HG02588 (cell line): ENCODE measurements at regions not wholly inside any gene's neighbourhood (a gene's known extent, or its start where the extent isn't known, plus 50 kb on each side); places are given as distances from the start of the nearest gene placed in this dataset.
"Not testable (repeated sequence)": the region's sequence is repeated elsewhere in the genome, so short reads cannot be mapped to it uniquely, and the experiment has no call there.

Experiments
- ATAC-seq: cut with Tn5 transposase; IDR thresholded peaks from one replicate; pipeline ENCODE4 v1.9.1; 2021; ENCODE audit warnings: mild to moderate bottlenecking, moderate library complexity; ENCODE audit not compliant: unreplicated experiment

DNA sequence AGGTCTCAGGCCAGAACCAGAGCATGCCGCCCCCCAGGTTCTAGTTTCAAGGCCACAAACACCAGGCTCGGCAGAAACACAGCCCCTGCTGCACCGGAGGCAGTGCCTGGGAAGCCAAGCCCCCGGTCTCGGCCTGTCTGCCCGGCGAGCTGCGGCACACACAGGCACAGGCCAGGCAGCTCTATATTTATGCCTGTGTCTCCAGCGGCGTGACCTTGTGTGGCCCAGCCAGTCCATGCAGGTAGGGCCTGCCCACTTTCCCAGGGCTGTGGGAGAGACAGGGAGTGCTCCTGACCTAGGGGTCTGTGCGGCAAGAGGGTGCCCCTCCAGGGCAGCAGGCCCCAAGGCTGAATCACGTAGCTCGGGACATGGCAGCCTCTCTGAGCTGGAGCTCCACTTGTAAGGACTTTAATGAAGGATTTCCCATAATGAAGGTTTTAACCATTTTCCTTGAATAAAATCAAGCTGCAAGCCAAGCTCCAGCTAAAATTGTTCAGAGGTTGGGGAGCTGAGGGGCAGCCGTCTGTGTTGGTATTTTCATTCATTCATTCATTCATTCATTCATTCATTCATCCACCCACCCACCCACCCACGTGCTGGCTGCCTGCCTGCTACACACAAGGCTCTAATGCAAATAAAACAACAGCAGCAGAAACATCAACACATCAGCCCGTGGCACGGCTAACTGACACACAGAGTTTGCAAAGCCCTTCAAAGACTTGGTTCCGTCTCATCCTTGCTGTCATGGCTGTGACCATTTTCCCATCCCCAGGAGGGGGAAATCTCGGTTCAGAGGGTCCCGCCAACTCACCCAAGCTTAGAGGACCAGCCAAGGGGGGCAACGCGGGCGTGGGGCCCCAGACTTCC, 92.0 kb downstream of the RFLNA start:
- ATAC-seq, result no peak

DNA sequence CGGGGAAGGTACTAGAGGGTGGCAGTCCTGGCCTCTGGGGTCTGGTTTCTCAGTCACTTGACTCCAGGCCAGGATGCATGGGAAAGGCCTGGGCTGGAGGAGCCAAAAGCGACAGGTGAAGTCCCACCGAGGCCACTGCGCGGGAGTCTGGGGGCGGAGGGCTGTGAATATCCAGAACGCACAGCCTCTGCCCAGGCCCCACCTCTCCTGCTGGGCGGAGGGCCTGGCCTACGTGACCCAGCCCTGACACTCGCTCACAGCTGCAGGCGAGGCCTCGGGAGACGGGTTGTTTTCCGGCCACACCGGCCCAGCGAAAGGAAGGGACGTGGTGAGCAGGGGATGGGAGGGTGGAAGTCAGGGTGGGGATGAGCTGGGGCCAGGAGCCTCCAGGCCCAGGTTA, 91.2 kb downstream of the RFLNA start:
- ATAC-seq, result no peak

DNA sequence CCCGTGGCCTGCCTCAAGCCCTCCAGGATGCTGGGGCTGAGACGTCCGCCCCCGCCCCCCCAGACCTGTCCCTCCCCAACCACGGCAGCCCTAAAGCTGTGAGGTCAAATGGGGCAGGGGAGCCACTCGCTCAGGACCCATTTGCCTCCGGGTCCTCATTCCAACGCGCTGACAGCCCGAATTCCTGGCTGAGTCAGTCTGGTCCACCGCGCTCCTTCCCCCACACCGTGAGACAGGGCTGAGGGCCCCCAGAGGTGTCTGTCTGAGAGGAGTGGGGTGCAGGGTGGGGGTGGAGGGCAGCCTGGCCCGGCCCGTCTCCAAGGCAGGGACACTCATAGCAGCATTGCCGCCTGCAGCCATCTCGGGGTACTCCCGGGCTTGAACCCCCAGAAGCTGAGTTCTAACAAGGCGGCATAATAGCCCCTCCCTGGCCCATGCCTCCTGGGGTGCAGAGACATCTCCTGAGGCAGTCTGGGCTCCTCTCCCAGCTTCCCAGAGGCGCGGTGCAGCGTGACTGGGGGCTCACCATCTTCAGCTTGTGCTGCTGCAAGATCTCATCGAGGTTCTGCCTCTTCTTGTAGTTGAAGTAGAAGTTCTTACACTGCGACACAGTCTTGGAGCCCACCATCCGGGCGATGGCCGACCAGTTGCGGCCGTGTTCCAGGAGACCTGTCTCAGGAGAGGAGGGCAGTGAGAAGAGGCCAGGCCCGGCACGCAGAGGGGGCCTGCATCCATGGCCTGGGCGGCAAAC, 90.5 kb downstream of the RFLNA start:
- no peak for ATAC-seq

DNA sequence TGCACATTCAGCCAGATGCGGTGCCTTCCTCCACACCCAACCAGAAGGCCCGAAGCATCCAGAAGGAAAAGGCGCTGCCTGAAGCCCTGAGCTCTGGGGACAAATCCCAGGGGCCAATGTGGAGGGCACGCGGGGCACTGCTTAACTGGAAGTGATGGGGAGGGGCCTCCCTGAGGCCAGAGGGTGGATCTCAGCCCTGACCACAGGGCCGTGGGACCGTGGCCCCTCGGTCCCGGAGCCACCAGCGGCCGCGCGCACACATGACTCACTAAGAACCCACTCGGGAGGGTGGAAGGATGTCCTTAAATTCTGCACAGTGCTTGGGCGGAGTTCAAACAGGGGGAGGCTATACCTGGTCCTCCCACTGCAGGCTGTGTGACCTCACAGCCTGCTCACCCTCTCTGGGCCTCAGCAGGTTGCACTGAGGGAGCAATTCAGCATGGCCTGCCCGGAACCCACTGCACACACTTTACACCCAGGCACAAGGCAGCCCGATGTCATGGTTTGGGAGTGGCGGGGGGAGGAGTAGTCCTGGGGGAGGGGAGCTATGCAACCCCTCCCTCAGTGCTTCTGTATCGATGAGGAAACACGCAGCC, 89.5 kb downstream of the RFLNA start:
- no peak for ATAC-seq

DNA sequence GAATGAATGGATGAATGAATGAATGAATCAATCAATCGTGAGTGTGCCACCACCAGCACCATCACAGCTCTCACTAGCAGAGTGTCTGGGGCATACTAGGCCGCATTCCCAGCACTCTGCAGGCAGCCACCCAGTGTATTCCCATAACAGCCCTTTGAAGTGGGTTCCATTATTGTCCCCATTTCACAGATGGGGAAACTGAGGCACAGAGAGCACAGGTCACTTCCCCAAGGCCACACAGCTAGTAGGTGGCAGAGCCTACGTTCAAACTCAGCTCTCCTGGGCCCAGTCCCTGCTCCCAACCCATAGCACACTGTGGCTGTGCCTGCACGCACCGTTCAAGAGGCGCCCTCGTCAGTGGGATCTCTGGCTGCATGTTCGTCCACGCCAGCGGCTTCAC, 88.1 kb downstream of the RFLNA start:
- ATAC-seq, result no peak

DNA sequence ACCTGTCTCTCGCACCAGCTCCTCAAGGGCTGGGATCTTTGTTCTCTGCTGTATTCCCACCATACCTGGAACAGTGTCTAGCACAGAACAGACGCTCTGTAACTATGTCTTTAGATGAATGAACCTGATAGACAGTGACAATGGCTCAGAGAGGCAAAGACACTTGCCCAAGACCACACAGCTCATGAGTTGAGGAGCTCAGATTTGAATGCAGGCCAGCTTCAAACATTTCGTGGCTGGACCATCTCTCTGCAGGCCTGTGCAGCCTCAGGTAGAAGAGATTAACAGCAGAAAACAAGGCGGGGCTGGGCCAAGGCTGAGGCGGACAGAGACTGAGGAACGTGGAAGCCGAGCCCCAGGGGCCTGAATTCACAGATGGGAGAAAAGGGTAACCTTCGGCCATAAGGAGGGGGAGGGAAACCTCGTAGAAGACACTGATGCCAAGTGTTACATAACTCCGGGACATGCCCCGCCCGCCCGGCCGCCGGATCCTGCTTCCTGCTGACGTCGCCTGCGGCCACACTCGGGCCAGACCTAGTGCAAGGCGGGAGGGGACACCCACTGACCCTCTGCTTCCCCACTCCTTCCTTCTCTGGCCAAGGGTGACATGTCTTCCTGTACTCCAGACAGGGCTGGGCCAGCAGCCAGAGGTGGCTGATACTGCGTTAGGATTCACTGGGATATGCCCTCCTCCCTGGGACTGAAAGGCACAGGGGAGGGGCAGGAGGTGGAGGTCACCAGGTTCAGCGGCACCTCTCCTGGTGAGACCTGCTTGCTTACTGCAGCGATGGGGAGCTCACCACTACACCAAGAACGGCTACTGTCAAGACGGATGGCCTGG, 86.8 kb downstream of the RFLNA start:
- ATAC-seq, result no peak

DNA sequence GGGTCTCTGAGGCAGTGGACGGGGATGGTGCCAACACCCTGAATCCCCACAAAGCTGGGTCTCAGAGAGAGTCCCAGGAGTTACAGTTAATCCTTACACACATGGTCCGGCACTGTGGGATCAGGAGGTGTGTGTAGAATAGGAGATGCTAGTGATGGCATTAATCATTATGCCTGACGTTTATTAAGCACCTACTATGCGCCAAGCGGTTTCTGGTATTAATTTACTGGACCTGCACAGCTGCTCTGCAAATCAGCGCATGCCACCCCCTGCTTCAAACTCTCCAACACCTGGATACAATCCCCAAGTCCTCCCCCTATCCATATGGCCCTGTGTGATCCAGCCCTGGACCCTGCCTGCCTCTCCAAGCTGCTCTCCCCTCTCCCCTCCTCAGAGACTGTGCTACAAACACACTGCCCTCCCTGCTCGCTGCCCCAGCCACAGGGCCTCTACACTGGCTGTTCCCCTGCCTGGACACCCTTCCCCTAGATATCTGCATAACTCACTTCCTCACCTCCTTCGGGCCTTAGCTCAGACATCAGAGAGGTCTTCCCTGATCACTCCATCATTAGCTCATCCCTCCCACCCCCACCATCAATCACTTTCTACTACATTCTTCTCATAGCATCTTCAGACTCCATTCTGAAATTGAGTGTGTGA, 86.0 kb downstream of the RFLNA start:
- ATAC-seq, result no peak

DNA sequence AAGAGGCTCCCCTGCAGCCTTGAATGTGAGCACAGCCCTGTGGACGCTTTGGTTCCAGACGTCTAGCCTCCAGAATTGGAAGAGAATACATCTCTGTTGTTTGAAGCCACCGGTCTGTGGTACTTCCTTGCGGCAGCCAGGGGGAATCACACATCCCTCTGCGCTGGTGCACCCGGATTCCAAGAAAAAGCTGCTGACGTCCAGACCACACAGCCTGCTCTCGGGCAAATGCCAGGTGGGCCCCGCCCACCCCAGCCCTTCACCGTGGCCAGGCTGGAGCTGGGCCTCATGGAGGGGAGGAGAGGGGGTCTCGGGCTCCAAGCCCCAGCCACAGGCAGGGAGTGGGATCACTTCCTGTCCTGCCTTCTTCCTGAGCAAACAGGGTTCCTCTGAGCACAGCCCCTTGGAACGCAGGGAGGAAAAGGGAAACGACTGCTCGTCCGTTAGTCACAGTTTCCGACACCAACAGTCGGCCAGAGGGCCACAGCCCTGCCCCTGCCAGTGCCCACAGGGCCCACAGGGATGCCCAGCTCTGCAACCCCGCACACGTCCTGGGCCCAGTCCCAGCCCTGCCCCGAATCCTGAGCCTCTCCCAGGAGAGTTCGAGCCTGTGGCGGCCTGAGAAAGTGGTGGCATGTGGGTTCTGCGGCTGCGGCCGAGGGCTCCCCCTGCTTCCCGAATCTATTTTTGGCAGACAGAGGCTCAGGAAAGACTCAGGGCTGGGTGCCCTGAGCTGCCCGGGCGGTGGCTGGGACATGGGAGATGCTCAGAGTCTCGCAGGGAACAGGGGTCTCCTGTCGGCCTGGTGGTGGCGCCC, 85.3 kb downstream of the RFLNA start:
- ATAC-seq, result no peak

DNA sequence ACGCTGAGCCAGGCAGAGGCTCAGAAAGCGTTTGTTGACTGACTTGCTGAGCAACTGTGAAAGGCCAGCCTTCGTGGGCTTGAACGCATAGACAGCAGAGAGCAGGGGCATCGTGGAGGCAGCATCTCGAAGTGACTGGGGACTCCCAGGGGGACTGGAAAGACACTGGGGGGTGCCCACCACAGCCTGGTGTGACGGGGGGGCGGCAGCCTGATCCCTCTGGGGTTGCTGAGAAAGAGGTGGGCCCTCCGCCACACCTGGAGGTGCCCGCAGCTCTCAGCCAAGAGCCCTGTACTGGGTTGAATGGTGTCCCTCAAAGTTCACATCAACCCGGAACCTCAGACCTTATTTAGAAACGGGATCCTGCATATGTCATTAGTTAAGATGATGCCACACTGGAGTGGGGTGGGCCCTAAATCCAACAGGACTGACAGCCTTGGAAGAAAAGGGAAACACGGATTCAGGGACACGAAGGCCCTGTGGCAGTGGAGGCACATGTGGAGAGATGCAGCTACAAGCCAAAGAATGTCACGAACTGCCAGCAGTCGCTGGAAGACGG, 84.6 kb downstream of the RFLNA start:
- ATAC-seq, result no peak

DNA sequence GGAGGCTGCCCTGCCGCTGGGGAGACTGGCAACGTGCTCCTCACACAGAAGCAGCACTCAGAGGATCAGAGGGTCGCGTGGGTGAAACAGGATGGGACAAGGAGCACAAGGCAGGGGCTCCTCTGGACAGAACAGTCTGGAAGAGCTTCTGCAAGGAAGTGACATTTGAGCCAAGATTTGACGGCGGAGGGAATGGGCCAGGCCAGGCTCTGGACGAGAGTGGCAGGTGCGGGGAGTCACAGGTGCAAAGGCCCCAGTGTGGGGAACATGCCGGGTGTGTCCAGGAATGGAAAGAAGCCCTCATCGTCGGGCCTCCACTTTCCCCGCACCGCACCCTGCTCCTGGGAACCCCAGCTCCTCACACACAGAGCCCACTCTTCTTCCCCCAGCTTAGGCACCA, 84.0 kb downstream of the RFLNA start:
- no peak for ATAC-seq

DNA sequence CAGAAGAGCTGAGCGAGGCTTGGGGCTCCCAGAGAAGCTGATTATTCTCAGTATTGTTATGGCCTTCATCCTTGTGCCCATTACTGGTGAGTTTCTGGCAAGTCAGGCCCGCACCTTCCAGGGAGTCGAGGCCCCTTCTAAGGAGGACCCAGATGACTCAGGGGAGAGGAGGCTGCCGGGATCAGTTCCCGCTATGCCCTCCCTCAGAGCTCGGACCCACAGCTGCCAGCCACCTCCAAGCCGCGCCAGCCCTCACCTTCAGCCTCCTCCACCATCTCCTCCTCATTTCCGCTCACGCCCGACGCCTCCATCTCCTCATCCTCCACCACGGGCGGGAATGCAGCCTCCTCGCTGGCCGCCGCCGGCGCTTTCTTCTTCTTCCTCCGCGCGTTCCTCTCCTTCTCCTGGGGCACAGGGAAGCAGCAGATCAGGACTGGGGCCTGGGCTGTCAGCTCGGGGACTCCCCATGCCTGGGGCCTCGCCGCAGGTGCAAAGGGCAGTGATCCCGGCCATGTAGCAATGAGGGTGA, 83.2 kb downstream of the RFLNA start:
- ATAC-seq, result no peak

DNA sequence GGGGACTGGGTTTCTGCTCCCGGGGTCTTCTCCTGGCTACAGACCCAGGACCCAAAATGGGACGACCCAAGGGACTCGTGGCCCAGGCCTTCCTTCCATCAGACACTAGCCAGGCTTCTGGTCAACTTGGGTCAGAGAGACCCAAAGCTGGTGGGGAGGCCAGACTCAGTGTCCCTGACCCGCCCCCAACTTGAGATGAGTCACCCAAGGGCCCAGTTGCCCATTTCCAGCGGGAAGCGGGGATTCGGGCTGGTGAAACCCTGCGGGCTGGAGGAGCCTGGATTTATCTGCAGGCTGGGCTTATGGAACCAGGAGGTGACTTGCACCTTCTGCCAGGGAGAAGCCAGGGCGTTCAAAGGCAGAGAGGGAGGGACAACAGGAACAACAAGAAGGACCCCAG, 81.5 kb downstream of the RFLNA start:
- ATAC-seq, result no peak

DNA sequence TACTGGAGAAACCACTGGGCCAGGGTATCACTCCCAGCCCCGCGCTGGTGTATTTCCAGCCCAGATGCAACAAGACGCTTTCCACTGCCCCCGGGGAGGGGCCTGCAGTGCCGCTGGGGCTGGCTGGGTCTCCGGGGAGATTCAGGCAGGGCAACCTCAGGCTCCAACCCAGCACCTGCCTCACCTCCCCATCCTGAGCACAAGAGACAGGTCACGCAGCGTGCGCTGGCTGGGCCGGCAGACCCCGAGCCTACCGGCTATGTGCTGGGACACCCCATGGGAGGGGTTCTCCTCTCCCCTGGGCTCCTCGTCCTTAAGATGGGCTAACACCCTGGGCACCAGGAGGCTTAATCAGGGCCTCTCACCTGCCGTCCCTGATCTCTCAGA, 80.9 kb downstream of the RFLNA start:
- no peak for ATAC-seq

DNA sequence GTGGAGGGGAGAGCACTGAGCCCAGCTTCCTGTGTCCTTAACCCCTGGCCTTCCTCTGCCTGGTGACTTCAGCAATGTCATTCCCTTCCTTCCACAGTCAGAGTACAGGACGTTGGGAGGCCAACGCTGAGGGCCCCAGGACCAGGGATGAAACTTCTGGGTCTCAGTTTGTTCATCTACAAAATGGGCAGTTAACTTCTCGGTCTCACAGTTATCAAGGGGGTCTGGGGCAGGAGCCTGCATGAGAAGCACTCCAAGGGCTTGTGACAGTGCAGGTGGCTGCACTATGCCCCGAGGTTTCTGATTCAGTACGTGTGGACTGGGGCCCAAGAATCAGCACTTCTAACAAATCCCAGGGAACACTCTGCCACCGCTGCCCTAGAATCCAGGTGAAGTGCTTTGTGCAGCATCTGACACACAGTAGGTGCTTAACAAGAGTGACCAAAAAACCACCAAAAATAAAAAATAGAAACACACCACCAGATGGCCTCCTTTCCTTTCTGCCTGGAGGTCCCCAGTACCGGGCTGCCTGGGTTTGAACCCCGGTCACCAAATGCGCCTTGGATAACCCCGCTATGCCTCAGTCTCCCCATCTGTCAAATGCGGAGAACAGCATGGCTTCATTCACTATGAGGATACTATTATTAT, 80.4 kb downstream of the RFLNA start:
- no peak for ATAC-seq

DNA sequence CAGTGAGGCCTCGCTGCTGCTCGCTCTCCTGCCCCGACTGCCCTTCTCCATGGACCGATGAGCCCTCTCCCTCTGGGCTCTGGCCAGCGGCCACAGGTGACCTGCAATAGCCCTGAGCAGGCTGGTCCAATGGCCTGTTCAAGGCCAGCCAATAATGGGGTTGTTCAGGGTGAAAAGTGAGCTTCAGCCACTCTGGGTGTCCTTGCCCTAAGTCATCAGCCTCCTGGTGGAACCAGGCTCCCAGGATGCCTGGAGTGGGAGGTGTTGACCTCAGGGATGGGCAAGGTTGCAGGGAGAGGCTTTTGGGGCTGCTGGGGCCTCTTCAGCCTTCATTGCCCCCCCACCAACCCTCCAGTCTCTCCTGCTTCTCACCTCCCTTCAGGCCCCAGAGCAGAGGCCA, 79.7 kb downstream of the RFLNA start:
- ATAC-seq, result no peak

DNA sequence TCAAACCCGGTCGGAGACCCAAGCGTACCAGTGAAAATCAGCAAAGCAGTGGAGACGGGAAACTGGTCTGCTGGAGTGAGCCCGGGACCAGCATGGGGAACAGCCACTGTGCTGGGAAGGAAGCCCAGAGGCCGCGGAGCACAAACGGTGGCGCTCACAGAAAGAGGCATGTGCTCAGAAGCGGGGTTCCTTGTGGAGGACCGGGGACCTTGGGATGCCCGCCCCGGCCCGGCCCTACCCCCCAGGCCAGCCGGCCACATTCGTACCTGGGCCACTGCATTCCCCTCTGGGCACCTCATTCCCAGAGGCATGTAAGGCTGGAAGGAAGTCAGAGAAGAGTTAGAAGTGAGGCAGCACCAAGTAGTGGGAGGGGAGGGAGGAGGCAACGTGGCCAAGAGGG, 79.3 kb downstream of the RFLNA start:
- ATAC-seq, result no peak

DNA sequence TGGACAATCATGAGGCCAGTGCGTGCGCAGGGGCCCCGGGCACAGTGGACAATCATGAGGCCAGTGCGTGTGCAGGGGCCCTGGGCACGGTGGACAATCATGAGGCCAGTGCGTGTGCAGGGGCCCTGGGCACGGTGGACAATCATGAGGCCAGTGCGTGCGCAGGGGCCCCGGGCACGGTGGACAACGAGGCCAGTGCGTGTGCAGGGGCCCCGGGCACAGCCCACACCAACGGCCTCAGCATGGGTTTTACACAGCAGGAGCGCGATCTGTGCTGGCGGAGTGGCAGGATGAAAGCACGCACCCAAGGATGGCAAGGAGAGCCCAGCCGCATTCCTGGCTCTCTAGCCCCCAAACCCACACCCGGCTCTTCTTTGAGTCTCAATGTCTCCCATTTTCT, 78.8 kb downstream of the RFLNA start:
- not testable (repeated sequence) for ATAC-seq

DNA sequence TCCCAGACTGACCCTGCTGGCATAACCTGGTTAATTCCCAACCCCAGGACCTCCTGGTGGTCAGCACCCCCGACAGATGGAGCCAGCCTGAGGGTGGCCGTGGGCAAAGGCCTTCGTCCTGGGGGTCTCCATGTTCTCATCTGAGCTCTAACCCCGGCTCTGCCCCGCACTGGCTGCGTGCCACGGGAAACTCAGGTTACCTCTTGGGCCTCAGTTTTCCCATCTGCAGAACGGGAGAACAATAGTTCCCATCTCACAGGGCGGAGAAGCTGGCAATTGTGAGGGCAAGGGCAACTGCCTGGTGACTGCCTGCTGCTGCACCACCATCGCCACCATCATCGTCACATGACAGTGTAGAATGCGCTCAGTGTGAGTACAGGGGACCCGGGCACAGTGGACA, 77.9 kb downstream of the RFLNA start:
- ATAC-seq, result no peak
